HG02852 (cell line): ENCODE measurements at regions not wholly inside any gene's neighbourhood (a gene's known extent, or its start where the extent isn't known, plus 50 kb on each side); places are given as distances from the start of the nearest gene placed in this dataset.
"Not testable (repeated sequence)": the region's sequence is repeated elsewhere in the genome, so short reads cannot be mapped to it uniquely, and the experiment has no call there.

Experiments
- ATAC-seq: cut with Tn5 transposase; IDR thresholded peaks from one replicate; pipeline ENCODE4 v1.9.1; 2021; ENCODE audit warnings: mild to moderate bottlenecking, moderate library complexity; ENCODE audit not compliant: unreplicated experiment

DNA sequence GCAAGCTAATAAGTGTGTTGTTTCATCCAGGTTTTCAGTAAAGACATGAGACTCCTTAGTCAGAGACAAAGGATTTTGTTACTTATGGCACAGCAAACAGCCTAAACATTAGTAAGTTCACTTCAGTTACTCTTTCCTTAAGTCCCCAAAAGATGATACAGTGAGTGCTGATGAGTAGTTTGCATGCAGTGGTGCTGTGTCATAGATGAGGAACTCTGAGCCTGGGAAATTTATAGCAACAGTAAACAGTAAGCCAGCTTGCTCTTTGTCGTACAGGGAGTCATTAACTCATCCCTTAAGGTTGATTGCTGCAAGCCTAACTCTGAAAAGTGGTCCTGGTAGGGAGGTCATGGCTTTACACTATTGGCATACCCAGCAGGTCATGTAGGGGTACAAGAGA lies 208.6 kb upstream of the OR4E1 start:
- ATAC-seq: no peak

- no peak for ATAC-seq
Observed at GRCh38 chr14:21880918-21881317, 207.3 kb upstream of the OR4E1 start.

GRCh38 chr14:21875791-21876190 lies 202.2 kb upstream of the OR4E1 start:
- no peak for ATAC-seq

- no peak for ATAC-seq
Observed at GRCh38 chr14:21874946-21875345, 201.3 kb upstream of the OR4E1 start.

- no peak for ATAC-seq
Observed at GRCh38 chr14:21874167-21874566, 200.5 kb upstream of the OR4E1 start.

GRCh38 chr14:21868442-21869046 lies 194.9 kb upstream of the OR4E1 start:
- ATAC-seq: peak; percentile 85

- ATAC-seq: no peak
Observed at GRCh38 chr14:21867541-21867940, 193.9 kb upstream of the OR4E1 start.

DNA sequence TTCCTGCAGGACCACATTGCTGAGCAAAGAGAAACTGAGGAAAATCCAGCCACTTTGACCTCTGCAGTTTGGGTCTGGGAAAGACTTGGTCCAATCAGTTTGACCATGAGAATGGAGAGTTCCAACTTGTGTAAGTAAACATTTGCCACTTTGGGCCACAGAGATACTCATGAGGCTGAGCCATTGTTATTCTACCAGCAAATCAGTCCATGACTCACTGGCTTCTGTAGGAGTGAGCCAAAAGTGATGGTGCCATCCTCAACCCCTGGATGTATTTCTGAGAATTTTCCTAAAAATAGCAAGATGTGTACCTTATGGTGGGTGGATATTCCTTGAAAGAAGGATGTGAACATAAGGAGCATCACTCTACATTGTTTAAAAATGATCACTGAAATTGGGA lies 192.9 kb upstream of the OR4E1 start:
- ATAC-seq: no peak

DNA sequence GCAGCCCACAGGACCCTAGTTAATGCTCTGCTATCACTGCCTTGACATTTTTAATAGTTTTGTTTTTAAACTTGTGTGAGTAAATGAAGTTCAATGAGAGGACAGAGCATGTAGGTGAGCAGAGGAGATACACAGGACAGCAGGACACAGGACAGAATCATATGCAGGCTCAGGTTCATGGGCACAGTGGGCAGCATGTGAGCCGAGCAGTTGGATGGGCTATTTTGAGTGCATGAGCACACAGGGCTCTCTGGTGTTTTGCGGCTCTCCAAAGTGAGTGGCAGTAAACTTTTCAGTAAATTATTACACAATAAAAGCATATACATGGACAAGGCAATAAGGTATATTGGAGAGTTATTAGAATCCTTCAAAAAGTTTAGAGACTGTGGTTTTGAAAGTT lies 189.7 kb upstream of the OR4E1 start:
- no peak for ATAC-seq

GRCh38 chr14:21861153-21861552 lies 187.5 kb upstream of the OR4E1 start:
- no peak for ATAC-seq

GRCh38 chr14:21860172-21860571 lies 186.6 kb upstream of the OR4E1 start:
- ATAC-seq: no peak

DNA sequence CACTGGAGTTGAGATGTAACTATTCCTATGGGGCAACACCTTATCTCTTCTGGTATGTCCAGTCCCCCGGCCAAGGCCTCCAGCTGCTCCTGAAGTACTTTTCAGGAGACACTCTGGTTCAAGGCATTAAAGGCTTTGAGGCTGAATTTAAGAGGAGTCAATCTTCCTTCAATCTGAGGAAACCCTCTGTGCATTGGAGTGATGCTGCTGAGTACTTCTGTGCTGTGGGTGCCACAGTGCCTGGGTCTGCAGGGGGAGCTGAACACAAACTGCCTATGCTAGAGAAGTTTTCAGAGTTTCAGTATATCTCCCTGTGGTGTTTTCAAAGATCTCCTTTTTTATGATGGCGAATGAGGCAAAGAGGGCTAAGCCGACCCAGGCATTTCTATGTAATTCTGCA lies 179.2 kb upstream of the OR4E1 start:
- ATAC-seq: no peak

- ATAC-seq: peak; percentile 51
Observed at GRCh38 chr14:21852061-21852664, 178.5 kb upstream of the OR4E1 start.

DNA sequence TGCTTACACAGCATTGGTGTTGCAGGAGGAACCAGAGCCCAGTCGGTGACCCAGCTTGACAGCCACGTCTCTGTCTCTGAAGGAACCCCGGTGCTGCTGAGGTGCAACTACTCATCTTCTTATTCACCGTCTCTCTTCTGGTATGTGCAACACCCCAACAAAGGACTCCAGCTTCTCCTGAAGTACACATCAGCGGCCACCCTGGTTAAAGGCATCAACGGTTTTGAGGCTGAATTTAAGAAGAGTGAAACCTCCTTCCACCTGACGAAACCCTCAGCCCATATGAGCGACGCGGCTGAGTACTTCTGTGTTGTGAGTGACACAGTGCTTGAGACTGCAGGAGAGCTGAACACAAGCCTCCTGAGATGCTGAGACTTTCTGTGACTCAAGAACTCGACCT lies 173.3 kb upstream of the OR4E1 start:
- peak; percentile 57 for ATAC-seq

GRCh38 chr14:21846227-21846885 lies 172.7 kb upstream of the OR4E1 start:
- no peak for ATAC-seq

DNA sequence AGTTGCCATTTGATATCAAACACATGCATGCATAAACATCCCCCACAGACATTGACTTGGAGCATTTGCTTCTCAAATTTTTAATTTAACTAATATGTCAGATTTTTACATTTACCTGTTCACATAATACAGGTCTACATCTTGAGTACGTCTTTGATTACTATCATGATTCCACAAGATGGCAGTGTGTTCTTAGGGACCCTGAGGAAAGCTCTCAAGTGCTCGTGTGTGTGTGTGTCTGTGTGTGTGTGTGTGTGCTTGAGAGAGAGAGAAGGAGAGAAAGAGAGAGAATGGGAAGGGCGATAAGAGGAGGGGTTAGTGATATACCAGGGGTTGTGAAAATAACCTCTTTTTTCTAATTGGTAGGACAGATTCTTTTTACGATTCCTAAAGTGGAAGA lies 167.1 kb upstream of the OR4E1 start:
- no peak for ATAC-seq

DNA sequence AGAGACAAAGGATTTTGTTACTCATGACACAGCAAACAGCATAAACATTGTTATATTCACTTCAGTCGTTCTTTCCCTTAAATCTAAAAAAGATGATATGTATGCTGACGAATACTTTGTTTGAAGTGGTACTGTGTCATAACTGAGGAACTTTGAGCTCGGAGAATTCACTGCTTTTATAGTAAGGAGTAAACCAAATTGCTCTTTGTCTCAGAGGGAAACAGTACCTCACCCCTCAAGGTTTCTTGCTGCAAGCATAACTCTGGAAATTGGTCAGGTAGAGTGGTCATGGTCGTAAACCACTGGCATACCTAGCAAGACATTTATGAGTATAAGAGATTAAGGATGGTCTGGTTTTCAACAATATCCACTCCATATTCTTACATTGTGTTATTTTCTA lies 160.2 kb upstream of the OR4E1 start:
- no peak for ATAC-seq

DNA sequence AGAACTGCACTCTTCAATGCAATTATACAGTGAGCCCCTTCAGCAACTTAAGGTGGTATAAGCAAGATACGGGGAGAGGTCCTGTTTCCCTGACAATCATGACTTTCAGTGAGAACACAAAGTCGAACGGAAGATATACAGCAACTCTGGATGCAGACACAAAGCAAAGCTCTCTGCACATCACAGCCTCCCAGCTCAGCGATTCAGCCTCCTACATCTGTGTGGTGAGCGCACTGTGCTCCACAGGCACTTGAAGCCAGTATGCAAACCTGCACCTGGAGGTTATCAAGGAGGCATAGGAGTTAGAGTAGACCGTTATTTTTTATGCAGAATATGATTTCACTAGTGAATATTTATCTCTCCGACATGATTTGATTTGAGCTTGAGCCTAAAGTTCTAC lies 152.2 kb upstream of the OR4E1 start:
- no peak for ATAC-seq

DNA sequence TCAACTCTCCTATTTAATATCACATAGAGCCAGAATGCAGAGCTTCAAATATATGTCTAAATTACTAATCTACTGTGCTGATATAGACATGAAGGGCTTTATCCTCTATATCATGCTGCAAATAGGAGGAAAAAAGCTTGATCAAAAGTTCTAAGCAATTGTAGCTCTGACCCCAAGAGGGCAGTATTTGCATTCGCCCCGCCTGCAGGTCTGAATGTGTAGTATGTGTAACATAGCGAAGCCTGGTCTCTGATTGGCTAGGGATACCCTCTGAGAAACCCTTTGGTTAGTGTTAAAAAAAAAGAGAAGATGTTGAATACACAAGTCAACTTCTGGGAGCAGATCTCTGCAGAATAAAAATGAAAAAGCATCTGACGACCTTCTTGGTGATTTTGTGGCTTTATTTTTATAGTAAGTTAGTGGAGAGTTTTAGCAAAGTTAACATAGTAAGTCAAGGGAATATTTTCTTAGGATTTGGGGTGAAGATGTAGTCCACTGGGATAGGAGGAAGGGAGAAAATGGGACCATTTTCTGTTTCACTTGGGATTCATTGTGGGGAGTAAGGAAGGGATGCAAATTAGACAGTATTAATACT lies 151.6 kb upstream of the OR4E1 start:
- ATAC-seq: no peak

DNA sequence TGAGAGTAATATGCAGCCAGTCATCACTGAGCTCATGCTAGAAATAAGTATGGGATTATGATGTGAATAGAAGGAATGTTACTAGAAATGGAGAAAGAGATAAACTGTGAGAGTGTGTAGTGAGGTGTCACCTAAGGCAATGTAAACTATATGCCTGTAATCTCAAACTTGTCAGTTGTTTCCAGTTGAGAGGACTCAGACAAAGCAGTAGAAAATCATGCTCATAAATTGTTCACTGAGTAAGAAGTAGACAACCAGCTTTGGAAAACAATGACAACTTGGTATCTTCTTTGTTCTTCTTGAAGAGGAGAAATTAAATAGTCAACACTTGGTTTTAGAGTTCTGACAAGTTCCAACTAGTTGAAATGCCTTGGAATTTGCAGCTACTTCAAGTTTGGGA lies 148.5 kb upstream of the OR4E1 start:
- ATAC-seq: no peak

GRCh38 chr14:21820631-21821030 lies 147.0 kb upstream of the OR4E1 start:
- ATAC-seq: no peak

DNA sequence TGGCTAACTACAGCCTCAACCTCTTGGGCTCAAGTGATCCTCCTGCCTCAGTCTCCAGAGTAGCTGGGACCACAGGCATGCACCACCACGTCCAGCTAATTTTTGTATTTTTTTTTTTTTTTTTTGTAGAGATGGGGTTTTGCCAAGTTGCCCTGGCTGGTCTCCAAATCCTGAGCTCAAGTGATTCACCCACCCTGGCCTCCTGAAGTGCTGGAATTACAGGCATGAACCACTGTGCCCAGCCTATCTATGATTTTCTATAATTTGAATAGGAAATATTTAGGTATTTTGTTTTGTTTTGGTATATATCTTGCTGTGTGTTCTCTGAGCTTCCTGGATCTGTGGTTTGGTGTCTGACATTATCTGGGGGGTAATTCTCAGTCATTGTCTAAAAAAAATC lies 146.3 kb upstream of the OR4E1 start:
- not testable (repeated sequence) for ATAC-seq
